ENCODE measurements at regions not wholly inside any gene's neighbourhood (a gene's known extent, or its start where the extent isn't known, plus 50 kb on each side); places are given as distances from the start of the nearest gene placed in this dataset.

- TF ChIP-seq CTCF (IDR thresholded peaks at IDR 0.05; ENCODE audit: low read length) (no peak), EZH2 (IDR thresholded peaks at IDR 0.05; ENCODE audit: borderline replicate concordance, low read length) (no peak)
Measured at GRCh38 chr12:67598598-67598997, 49.9 kb upstream of the DYRK2 start.
